ENCODE measurements at regions not wholly inside any gene's neighbourhood (a gene's known extent, or its start where the extent isn't known, plus 50 kb on each side); places are given as distances from the start of the nearest gene placed in this dataset.
"Not testable (repeated sequence)": the region's sequence is repeated elsewhere in the genome, so short reads cannot be mapped to it uniquely, and the experiment has no call there.

DNA sequence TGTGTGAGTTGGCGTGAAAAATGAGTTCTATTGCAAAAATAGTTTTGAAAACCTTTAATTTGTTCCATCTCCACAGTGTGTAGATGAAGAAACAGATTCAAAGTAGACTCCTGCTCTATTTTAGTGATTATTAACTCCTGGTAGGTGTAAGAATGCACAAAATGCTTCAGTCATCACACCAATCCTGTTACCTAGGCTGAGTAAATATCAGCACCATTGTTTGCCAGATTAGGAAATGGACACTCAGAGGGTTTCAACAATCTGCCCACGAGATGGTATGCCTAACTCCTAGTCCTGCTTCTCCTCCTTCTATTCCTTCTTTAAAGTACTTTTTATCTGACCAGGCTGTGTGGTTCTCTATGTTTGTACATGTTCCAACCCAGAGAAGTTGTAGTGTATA is 108.9 kb upstream of the AHI1 start:
- no peak for DNase-seq

GRCh38 chr6:135608031-135608430 is 110.5 kb upstream of the AHI1 start:
- DNase-seq = no peak

- not testable (repeated sequence) for DNase-seq
Observed at GRCh38 chr6:135610192-135610591, 112.7 kb upstream of the AHI1 start.

DNA sequence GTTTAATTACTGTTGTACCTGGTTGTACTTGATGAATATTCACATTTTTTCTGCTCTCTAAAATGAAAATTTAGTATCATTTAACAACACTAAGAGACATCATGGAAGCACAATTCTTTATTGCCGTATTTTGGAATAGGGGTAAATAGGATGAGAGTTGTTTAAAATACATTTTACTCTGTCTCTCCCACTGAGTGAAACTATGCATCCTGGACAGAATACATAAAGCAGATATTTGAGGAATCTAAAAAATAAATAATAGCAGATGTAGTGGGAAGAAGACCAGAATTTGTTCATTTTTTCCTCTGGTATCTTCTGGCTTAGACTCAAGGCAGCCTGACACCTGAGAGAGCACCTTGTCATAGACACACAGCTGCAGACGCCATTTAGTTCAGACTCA is 119.1 kb upstream of the AHI1 start:
- no peak for DNase-seq

DNA sequence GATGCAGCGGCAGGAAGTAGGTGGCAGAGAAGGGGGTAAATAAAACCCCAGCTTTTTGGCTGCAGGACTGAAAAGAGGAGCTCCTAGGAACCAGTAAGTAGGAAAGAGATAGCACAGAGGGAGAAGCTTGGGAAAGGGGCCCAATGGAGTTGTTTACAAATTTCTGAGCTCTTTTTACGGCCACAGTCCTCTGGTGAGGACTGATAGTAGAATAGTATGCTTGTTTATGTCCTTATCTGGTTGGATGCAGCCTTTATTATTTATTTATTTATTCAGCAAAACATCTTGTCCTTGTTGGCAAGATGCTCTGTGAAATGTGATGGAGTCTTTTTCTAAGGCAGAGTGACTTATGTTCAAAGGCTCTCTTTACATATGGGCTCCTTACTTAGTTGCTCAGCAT is 119.7 kb upstream of the AHI1 start:
- DNase-seq = no peak

DNA sequence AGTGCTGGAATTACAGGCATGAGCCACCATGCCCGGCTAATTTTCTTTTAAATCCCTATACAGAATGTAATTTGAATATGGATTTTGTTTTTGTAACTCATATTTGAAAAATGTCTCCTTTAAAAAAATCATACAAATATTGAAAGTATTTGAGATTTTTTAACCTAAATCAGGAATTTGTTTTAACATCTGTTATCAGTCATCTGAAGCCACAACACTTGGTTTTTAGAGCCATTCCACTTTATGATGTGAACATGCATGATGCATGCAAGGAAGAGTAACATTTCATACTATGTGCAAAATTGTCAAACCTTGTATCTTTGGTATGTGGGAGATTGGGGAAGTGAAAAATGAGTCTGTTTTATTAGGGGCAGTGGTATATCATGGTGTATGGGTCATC is 124.5 kb upstream of the AHI1 start:
- no peak for DNase-seq

GRCh38 chr6:135623979-135624378 is 126.4 kb upstream of the AHI1 start:
- DNase-seq = no peak

- DNase-seq = no peak
Observed at GRCh38 chr6:135624402-135625295, 127.1 kb upstream of the AHI1 start.

DNA sequence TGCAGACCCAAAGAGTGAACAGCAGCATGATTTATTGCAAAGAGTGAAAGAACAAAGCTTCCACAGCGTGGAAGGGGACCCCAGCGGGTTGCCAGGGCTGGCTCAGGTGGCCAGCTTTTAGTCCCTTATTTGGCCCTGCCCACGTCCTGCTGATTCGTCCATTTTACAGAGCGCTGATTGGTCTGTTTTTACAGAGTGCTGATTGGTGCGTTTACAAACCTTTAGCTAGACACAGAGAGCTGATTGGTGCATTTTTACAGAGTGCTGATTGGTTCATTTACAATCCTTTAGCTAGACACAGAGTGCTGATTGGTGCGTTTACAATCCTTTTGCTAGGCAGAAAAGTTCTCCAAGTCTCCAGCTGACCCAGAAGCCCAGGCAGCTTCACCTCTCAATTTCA is 128.5 kb upstream of the AHI1 start:
- not testable (repeated sequence) for DNase-seq

- no peak for DNase-seq
Observed at GRCh38 chr6:135627092-135627715, 129.7 kb upstream of the AHI1 start.

DNA sequence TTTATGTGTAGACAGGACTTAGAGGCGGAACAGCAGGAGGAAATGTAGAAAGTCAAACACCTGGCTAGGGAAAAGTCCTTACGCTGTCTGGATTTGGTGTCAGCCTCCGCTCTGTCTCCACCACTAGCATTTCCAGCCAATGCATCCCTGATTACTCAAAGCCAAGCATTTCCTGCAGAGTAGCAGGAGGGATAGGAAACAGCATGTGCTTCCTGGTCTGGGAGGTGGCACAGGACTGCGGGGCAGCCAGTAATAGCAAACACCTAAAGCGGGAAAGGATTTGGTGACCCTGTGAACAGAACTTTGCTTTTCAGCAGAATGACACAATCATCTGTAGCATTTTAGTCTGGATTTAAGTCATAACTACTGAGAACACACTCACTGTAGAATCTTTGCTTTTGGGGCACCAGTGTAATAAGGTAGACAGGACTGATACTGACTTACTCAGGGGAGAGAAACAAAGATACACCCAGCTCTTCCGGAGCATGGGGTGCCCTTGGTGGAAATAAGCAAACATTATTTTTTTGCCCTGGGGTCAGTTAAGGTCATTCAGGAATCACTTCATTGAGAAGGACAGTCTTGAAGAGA is 133.3 kb upstream of the AHI1 start:
- no peak for DNase-seq

- no peak for DNase-seq
Observed at GRCh38 chr6:135631821-135632220, 134.3 kb upstream of the AHI1 start.

DNA sequence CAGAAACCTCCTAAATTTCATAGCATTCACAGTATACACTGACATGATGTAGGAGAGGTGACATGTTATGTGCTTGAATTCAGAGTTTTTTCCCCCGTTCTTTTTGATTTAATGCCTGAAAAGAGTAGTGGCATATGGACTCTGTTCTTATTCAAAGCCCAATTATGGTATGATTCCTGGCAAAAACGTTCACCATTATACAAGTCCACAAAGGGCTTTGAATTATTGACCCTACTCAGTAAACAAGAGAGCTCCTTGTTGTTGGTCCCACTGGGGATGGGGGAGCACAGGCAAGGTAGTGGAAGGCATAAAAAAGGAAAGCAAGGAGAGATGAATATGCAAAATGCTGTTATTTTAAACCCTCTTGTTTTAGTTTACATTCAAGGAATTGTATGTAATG is 136.0 kb upstream of the AHI1 start:
- no peak for DNase-seq

DNA sequence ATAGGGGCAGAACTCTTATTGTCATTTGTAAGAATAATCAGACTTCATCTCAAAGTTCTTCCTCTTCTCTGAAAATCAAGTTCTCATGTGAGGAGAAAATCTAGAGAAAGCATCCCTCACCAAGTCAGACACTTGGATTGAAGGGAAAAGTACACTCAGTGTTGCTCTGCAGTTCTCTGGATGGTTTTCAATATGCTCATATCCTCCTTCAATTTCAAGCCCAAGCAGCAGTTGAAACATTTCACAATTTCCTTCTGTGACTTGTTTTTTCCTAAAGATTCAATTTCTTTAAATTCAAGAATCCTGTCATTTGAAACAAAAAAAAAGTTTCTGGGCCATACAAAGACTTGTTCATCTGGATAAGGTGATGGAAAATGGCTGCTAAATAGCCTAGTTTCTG is 140.2 kb upstream of the AHI1 start:
- no peak for DNase-seq

- no peak for DNase-seq
Observed at GRCh38 chr6:135638108-135638507, 140.6 kb upstream of the AHI1 start.

- DNase-seq = no peak
Observed at GRCh38 chr6:135640048-135640447, 142.5 kb upstream of the AHI1 start.

DNA sequence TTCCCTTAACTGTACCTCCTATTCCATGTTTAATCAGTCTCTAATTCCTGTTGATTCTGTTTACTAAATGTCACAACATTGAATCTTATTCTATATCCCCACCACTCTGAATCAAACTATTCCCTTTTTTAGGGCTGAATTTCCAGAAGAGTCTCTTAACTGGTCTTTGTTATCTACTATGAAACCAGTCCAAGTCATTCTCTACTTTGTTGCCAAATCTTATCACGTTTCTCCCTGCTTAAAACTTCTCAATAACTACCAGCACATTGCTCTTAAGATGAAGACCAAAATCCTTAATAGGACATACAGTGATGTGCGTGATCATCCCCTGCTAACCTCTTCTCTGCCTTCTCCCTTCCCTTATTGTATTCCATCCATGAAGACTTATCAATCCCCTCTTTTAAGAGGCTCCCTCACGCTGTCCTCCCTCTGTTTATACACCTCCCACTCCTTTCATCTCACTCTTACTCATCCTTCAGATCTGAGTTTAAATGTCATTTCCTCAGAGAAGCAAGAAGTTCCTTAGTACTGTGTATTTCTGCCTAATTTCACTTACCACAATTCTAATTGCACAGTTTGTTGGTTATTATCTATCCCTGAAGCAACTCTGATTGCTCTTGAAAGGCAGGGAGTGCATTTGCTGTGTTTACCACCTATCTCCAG is 143.0 kb upstream of the AHI1 start:
- no peak for DNase-seq

DNA sequence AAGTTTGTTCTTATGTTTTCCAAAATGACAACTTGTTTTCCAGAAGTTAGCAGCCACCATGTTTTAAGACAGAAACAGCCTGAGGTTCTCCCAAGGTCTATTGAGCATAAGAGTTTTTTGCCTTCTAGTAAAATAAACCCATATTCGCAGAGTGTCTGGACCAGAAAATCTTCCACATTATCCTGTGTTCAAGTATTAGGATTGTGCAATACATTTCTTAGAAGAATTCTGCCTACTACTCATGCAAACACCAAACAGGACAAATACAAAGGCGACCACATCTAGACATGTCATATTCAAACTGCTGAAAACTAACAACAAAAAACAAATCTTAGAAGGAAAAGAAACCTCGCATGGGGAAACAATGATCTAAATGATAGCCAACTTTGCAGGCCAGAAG is 145.4 kb upstream of the AHI1 start:
- no peak for DNase-seq

DNA sequence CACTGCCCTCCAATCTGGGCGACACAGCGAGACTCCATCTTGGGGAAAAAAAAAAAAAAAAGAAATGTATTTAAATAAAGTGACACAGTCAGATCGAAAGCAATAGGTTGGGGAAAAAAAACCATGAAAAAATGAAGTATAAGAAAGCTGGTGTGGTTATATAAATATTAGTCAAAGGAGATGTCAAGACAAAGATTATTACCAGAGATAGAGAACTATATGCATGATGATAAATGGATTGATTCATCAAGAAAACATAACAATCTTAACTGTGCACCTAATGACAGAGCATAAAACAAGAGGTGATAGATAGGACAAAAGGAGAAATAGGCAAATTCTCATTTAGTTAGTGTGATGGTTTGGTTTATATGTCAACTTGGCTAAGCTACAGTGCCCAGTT is 146.9 kb upstream of the AHI1 start:
- no peak for DNase-seq

DNA sequence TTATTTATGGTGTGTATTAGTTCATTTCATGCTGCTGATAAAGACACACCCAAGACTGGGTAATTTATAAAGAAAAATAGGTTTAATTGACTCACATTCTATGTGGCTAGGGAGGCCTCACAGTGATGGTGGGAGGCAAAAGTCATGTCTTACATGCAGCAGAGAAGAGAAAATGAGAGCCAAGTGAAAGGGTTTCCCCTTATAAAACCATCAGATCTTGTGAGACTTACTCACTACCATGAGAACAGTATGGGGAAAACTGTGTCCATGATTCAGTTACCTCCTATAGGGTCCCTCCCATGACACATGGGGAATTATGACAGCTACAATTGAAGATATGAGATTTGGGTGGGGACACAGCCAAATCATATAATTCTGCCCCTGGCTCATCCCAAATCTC is 150.0 kb upstream of the AHI1 start:
- no peak for DNase-seq

DNA sequence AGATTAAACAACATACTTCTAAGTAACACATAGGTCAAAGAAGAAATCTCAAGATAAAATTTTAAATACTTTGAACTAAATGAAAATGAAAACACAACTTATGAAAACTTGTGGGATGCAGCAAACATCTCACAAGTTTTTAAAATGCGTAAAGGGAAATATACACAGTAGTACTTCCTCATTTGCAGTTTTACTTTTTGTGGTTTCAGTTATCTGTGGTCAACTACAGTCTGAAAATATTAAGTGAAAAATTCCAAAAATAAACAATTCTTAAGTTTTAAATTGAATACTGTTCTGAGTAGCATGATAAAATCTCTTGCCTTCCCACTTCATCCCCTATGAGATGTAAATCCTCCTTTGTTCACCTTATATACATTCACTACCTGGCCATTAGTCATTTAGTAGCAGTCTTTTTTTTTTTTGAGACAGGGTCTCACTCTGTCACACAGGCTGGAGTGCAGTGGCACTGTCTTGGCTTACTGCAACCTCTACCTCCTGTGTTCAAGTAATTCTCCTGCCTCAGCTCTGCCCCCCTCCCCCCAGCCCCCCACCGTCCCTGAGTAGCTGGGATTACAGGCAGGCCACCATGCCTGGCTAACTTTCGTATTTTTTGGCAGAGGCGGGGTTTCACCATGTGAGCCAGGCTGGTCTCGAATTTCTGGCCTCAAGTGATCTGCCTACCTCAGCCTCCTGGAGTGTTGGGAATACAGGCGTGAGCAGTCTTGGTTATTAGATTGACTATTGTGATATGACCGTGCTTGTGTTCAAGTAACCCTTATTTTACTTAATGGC is 154.6 kb upstream of the AHI1 start:
- DNase-seq = no peak

DNA sequence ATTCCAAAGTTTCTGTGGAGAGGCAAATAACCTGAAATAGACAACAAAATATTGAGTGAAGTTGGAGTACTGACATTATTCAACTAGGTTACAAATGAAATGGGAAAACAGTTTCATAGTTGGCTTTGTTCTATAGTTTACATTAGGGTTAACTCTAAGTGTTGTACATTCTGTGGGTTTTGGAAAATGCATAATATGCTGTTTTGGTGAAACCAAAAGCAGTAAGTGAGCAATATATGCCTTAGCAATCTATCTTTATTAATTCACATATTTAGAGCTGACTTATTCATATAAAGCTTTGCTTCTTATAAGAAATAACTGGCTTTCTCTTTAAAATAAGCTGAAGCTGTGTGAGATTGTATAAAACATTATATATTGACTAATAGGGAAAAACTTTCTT is 157.5 kb upstream of the AHI1 start:
- no peak for DNase-seq

GRCh38 chr6:135657207-135657606 is 159.7 kb upstream of the AHI1 start:
- DNase-seq = no peak

Measured in NCI-H526 treated with DMSO at 0.1 percent for 48 hours (cell line).